Peyer's patch (tissue), 4 donors: ENCODE measurements at regions not wholly inside any gene's neighbourhood (a gene's known extent, or its start where the extent isn't known, plus 50 kb on each side); places are given as distances from the start of the nearest gene placed in this dataset.

Source experiments
- DNase-seq, 3 donors: peaks; one replicate each; pipeline ENCODE4 v3.0.0-alpha.2; 2017 to 2019
- H3K27ac ChIP-seq, 4 donors: fragments of 200-600 bp; sonication (generic); one replicate each; pipeline ENCODE4 v1.5.1; 2016 to 2019
- H3K27me3 ChIP-seq, 2 donors: fragments of 200-600 bp; sonication (generic); one replicate each; pipeline ENCODE4 v1.5.1; 2019
- H3K36me3 ChIP-seq, 3 donors: fragments of 200-600 bp; sonication (generic); one replicate each; pipeline ENCODE4 v1.5.1; 2016 to 2019
- H3K4me1 ChIP-seq, 4 donors: fragments of 200-600 bp; sonication (generic); one replicate each; pipeline ENCODE4 v1.5.1; 2016 to 2019
- H3K4me3 ChIP-seq, 4 donors: fragments of 200-600 bp; sonication (generic); 1 replicate in 3 of 4; 2 replicates in 1 of 4; pipeline ENCODE4 v1.5.1; 2016 to 2019; ENCODE audit warnings: mild to moderate bottlenecking in 1 of 4
- H3K9me3 ChIP-seq, 4 donors: fragments of 200-600 bp; sonication (generic); one replicate each; pipeline ENCODE4 v1.5.1; 2016 to 2019; ENCODE audit warnings: mild to moderate bottlenecking in 1 of 4
- CTCF ChIP-seq, 6 experiments: fragments of 450-650 bp in 4 of 6; fragments of 200-600 bp in 2 of 6; sonication (generic) in 1 of 6; IDR thresholded peaks; one replicate each; pipeline ENCODE4 v1.5.1; 2017 to 2019; ENCODE audit warnings: antibody characterized with exemption in 6 of 6, mild to moderate bottlenecking in 3 of 6, moderate library complexity in 1 of 6
- POLR2A ChIP-seq, 2 donors: fragments of 450-650 bp; IDR thresholded peaks; one replicate each; pipeline ENCODE4 v1.5.1; 2017; ENCODE audit warnings: antibody characterized with exemption in 2 of 2, mild to moderate bottlenecking in 2 of 2, moderate library complexity in 2 of 2

GRCh38 chr3:14598143-14598569, 53.4 kb upstream of the CCDC174 start:
- H3K4me1 ChIP-seq = peaks cover 0 to 8% (median 0%) of the 10 kb centered on the region in 4 donors
- no peak overlapping the region for H3K4me3 ChIP-seq
- H3K36me3 ChIP-seq = no peaks in the 10 kb centered on the region
- TF ChIP-seq CTCF (IDR thresholded peaks at IDR 0.05) = no peak
- TF ChIP-seq POLR2A (IDR thresholded peaks at IDR 0.05) = no peak
- no peak for DNase-seq
- no peaks in the 10 kb centered on the region for H3K9me3 ChIP-seq
- no peak overlapping the region for H3K27ac ChIP-seq
- H3K27me3 ChIP-seq = peaks cover 0 to 8% of the 10 kb centered on the region in 2 donors

GRCh38 chr3:14599488-14599887, 52.1 kb upstream of the CCDC174 start:
- peaks cover 0 to 5% (median 0%) of the 10 kb centered on the region in 4 donors for H3K9me3 ChIP-seq
- DNase-seq = no peak
- H3K36me3 ChIP-seq = no peaks in the 10 kb centered on the region
- H3K27ac ChIP-seq = no peak overlapping the region
- no peak overlapping the region for H3K4me3 ChIP-seq
- peaks cover 0 to 8% of the 10 kb centered on the region in 2 donors for H3K27me3 ChIP-seq
- TF ChIP-seq POLR2A (IDR thresholded peaks at IDR 0.05) = no peak
- no peak for TF ChIP-seq CTCF (IDR thresholded peaks at IDR 0.05)
- peaks cover 0 to 8% (median 0%) of the 10 kb centered on the region in 4 donors for H3K4me1 ChIP-seq

- TF ChIP-seq POLR2A (IDR thresholded peaks at IDR 0.05) = no peak
- TF ChIP-seq CTCF (IDR thresholded peaks at IDR 0.05) = no peak
- no peak overlapping the region for H3K27ac ChIP-seq
- H3K4me1 ChIP-seq = peaks cover 0 to 8% (median 0%) of the 10 kb centered on the region in 4 donors
- no peak overlapping the region for H3K4me3 ChIP-seq
- peaks cover 0 to 8% of the 10 kb centered on the region in 2 donors for H3K27me3 ChIP-seq
- no peaks in the 10 kb centered on the region for H3K36me3 ChIP-seq
- DNase-seq = no peak
- peaks cover 0 to 5% (median 0%) of the 10 kb centered on the region in 4 donors for H3K9me3 ChIP-seq
These were observed 51.5 kb upstream of the CCDC174 start for GRCh38 chr3:14600075-14600474.

GRCh38 chr3:14600856-14601610, 50.5 kb upstream of the CCDC174 start:
- Histone ChIP-seq H3K27me3 (peaks cover 0 to 8% of the 10 kb centered on the region in 2 donors), H3K9me3 (peaks cover 0 to 5% (median 0%) of the 10 kb centered on the region in 4 donors), H3K27ac (no peak overlapping the region), H3K36me3 (no peaks in the 10 kb centered on the region), H3K4me3 (no peak overlapping the region), H3K4me1 (peaks cover 0 to 8% (median 0%) of the 10 kb centered on the region in 4 donors)
- DNase-seq = no peak
- TF ChIP-seq CTCF (IDR thresholded peaks at IDR 0.05) (no peak), POLR2A (IDR thresholded peaks at IDR 0.05) (no peak)

GRCh38 chr3:14601692-14602005, 49.9 kb upstream of the CCDC174 start:
- no peak overlapping the region for H3K4me3 ChIP-seq
- no peak overlapping the region for H3K27ac ChIP-seq
- peaks cover 0 to 8% (median 0%) of the 10 kb centered on the region in 4 donors for H3K4me1 ChIP-seq
- TF ChIP-seq CTCF (IDR thresholded peaks at IDR 0.05) (no peak), POLR2A (IDR thresholded peaks at IDR 0.05) (no peak)
- peaks cover 0 to 5% (median 0%) of the 10 kb centered on the region in 4 donors for H3K9me3 ChIP-seq
- no peak for DNase-seq
- H3K27me3 ChIP-seq = peaks cover 0 to 8% of the 10 kb centered on the region in 2 donors
- H3K36me3 ChIP-seq = no peaks in the 10 kb centered on the region
